GM12878 (cell line): ENCODE measurements at regions not wholly inside any gene's neighbourhood (a gene's known extent, or its start where the extent isn't known, plus 50 kb on each side); places are given as distances from the start of the nearest gene placed in this dataset.

Source experiments
- EP300 ChIP-seq, 2 experiments: fragments of 150-350 bp in 1 of 2; IDR thresholded peaks; 2 replicates each; pipeline ENCODE4 v1.6.1; 2011 to 2012; ENCODE audit warnings: low read depth in 2 of 2, low read length in 2 of 2, borderline replicate concordance in 1 of 2, improper control_type of control experiment in 1 of 2, inconsistent platforms in 1 of 2; ENCODE audit not compliant: control insufficient read depth in 1 of 2
- EZH2 ChIP-seq: IDR thresholded peaks from 2 replicates; pipeline ENCODE4 v1.6.1; 2012; ENCODE audit warnings: low read depth, mild to moderate bottlenecking, control low read depth, inconsistent platforms, low read length, borderline replicate concordance; ENCODE audit not compliant: control insufficient read depth
- NBN ChIP-seq: fragments of 450-650 bp; IDR thresholded peaks from 2 replicates; pipeline ENCODE4 v1.6.1; 2016
- NFIC ChIP-seq: IDR thresholded peaks from 2 replicates; pipeline ENCODE4 v1.6.1; 2012; ENCODE audit warnings: low read depth, mild to moderate bottlenecking, inconsistent platforms, low read length, moderate library complexity
- POLR2A ChIP-seq: IDR thresholded peaks from 2 replicates; pipeline ENCODE4 v1.6.1; 2011; ENCODE audit warnings: low read depth, mild to moderate bottlenecking, low read length
- ZZZ3 ChIP-seq: IDR thresholded peaks from 2 replicates; pipeline ENCODE4 v1.6.1; 2011; ENCODE audit warnings: low read depth; ENCODE audit not compliant: control insufficient read depth, insufficient read length
- TF ChIP-seq, protein P1 (sequence below), 3 experiments: IDR thresholded peaks in 2 of 3; conservative IDR thresholded peaks in 1 of 3; 2 replicates each; pipeline ENCODE4 v1.5.1; 2011; ENCODE audit warnings: low read depth in 3 of 3, low read length in 3 of 3, mild to moderate bottlenecking in 3 of 3, control low read depth in 2 of 3, moderate library complexity in 2 of 3, inconsistent platforms in 1 of 3, mixed read lengths in 1 of 3; ENCODE audit not compliant: control insufficient read depth in 2 of 3, insufficient read depth in 1 of 3; ENCODE audit errors: extremely low read depth in 1 of 3

DNA sequence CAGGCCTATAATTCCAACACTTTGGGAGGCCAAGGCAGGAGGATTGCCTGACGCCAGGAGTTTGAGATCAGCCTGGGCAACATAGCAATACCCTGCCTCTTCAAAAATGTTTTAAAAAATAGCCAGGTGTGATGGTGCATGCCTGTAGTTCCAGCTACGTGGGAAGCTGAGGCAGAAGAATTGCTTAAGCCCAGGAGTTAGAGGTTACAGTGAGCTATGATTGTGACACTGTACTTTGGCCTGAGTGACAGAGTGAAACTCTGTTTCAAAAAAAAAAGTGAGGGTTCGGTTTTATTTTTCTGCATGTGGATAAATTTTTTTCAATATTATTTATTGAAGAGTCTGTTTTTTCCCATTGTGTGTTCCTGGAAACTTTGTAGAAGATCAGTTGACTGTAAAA lies 208.1 kb downstream of the SLC4A3 start:
- no peak for TF ChIP-seq ZZZ3
- no peak for TF ChIP-seq EP300 (IDR thresholded peaks at IDR 0.05; ENCODE audit: borderline replicate concordance in 1 of 2, control insufficient read depth in 1 of 2, low read depth in 2 of 2, low read length in 2 of 2)
- TF ChIP-seq, protein P1, sequence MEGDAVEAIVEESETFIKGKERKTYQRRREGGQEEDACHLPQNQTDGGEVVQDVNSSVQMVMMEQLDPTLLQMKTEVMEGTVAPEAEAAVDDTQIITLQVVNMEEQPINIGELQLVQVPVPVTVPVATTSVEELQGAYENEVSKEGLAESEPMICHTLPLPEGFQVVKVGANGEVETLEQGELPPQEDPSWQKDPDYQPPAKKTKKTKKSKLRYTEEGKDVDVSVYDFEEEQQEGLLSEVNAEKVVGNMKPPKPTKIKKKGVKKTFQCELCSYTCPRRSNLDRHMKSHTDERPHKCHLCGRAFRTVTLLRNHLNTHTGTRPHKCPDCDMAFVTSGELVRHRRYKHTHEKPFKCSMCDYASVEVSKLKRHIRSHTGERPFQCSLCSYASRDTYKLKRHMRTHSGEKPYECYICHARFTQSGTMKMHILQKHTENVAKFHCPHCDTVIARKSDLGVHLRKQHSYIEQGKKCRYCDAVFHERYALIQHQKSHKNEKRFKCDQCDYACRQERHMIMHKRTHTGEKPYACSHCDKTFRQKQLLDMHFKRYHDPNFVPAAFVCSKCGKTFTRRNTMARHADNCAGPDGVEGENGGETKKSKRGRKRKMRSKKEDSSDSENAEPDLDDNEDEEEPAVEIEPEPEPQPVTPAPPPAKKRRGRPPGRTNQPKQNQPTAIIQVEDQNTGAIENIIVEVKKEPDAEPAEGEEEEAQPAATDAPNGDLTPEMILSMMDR (IDR thresholded peaks at IDR 0.05 in 2 of 3, conservative IDR thresholded peaks at IDR 0.05 in 1 of 3; ENCODE audit: control insufficient read depth in 2 of 3, extremely low read depth in 1 of 3, insufficient read depth in 1 of 3, low read depth in 3 of 3, low read length in 3 of 3), result no peak
- no peak for TF ChIP-seq EZH2
- no peak for TF ChIP-seq NFIC
- TF ChIP-seq POLR2A, result no peak
- TF ChIP-seq NBN, result no peak
